Neuronal stem cell (in vitro differentiated cells): ENCODE measurements at regions not wholly inside any gene's neighbourhood (a gene's known extent, or its start where the extent isn't known, plus 50 kb on each side); places are given as distances from the start of the nearest gene placed in this dataset.
A peak's percentile ranks its signal among the peaks of the same experiment; 100 is the strongest.

Experiments used
- DNase-seq: peaks from one replicate; pipeline ENCODE4 v3.0.0-alpha.2; 2013; ENCODE audit warnings: low spot score
- H2AFZ ChIP-seq: one replicate; pipeline ENCODE4 v1.6.1; 2013; ENCODE audit warnings: mild to moderate bottlenecking, low read length, inconsistent platforms
- H2AK5ac ChIP-seq: 2 replicates; pipeline ENCODE4 v1.6.1; 2013; ENCODE audit warnings: low read depth, mild to moderate bottlenecking, inconsistent platforms, low read length, moderate library complexity, mixed read lengths
- H2BK120ac ChIP-seq: 2 replicates; pipeline ENCODE4 v1.6.1; 2013; ENCODE audit warnings: low read depth, mild to moderate bottlenecking, inconsistent platforms, low read length, moderate library complexity, mixed read lengths
- H2BK12ac ChIP-seq: one replicate; pipeline ENCODE4 v1.6.1; 2013; ENCODE audit warnings: low read length, inconsistent platforms
- H2BK15ac ChIP-seq: 2 replicates; pipeline ENCODE4 v1.6.1; 2013; ENCODE audit warnings: mild to moderate bottlenecking, low read length, inconsistent platforms, mixed read lengths
- H2BK5ac ChIP-seq: one replicate; pipeline ENCODE4 v1.6.1; 2013; ENCODE audit warnings: inconsistent platforms, mild to moderate bottlenecking, low read length, moderate library complexity
- H3K14ac ChIP-seq: one replicate; pipeline ENCODE4 v1.6.1; 2013; ENCODE audit warnings: low read length, inconsistent platforms
- H3K18ac ChIP-seq: 2 replicates; pipeline ENCODE4 v1.6.1; 2013; ENCODE audit warnings: low read length, inconsistent platforms
- H3K23ac ChIP-seq: 2 replicates; pipeline ENCODE4 v1.6.1; 2013; ENCODE audit warnings: low read depth, mild to moderate bottlenecking, mixed read lengths, low read length, inconsistent platforms; ENCODE audit not compliant: poor library complexity
- H3K27ac ChIP-seq: replicated peaks from 3 replicates; pipeline ENCODE4 v1.5.1; 2013; ENCODE audit warnings: low read length, inconsistent platforms
- H3K27me3 ChIP-seq, 3 experiments: 2 replicates each; pipeline ENCODE4 v1.6.1; 2013; ENCODE audit warnings: low read length in 3 of 3, mild to moderate bottlenecking in 2 of 3, inconsistent platforms in 1 of 3, low read depth in 1 of 3, mixed read lengths in 1 of 3, moderate library complexity in 1 of 3; ENCODE audit not compliant: control insufficient read depth in 3 of 3, insufficient read depth in 3 of 3
- H3K36me3 ChIP-seq, 2 donors: replicated peaks in 1 of 2; 2 replicates each; pipeline ENCODE4 v1.6.1; 2013; ENCODE audit warnings: low read length in 2 of 2; ENCODE audit not compliant: control insufficient read depth in 2 of 2, insufficient read depth in 2 of 2
- H3K4ac ChIP-seq: 2 replicates; pipeline ENCODE4 v1.6.1; 2013; ENCODE audit warnings: inconsistent platforms, mild to moderate bottlenecking, low read length, moderate library complexity
- H3K4me1 ChIP-seq, 2 donors: 1 replicate in 1 of 2; 2 replicates in 1 of 2; pipeline ENCODE4 v1.6.1; 2013; ENCODE audit warnings: low read length in 2 of 2, low read depth in 1 of 2; ENCODE audit not compliant: control insufficient read depth in 2 of 2, insufficient read depth in 1 of 2
- H3K4me2 ChIP-seq: one replicate; pipeline ENCODE4 v1.6.1; 2013; ENCODE audit warnings: mild to moderate bottlenecking, low read length, inconsistent platforms; ENCODE audit not compliant: insufficient read depth, poor library complexity, severe bottlenecking
- H3K4me3 ChIP-seq, 2 donors: 2 replicates each; pipeline ENCODE4 v1.5.1; 2013; ENCODE audit warnings: low read length in 2 of 2, mild to moderate bottlenecking in 2 of 2, inconsistent platforms in 1 of 2, moderate library complexity in 1 of 2
- H3K79me1 ChIP-seq: one replicate; pipeline ENCODE4 v1.6.1; 2013; ENCODE audit warnings: low read depth, mild to moderate bottlenecking, inconsistent platforms, low read length, moderate library complexity
- H3K9ac ChIP-seq: one replicate; pipeline ENCODE4 v1.6.1; 2013; ENCODE audit warnings: mild to moderate bottlenecking, low read depth, low read length, inconsistent platforms; ENCODE audit not compliant: poor library complexity
- H3K9me3 ChIP-seq, 2 donors: replicated peaks in 1 of 2; 2 replicates each; pipeline versions ENCODE3 to v1.6.1; 2013; ENCODE audit warnings: low read length in 2 of 2, mild to moderate bottlenecking in 2 of 2, inconsistent platforms in 1 of 2, low read depth in 1 of 2, mixed read lengths in 1 of 2, moderate library complexity in 1 of 2; ENCODE audit not compliant: control insufficient read depth in 2 of 2, insufficient read depth in 1 of 2
- H4K8ac ChIP-seq: one replicate; pipeline ENCODE4 v1.6.1; 2013; ENCODE audit warnings: low read depth, mild to moderate bottlenecking, inconsistent platforms, low read length, moderate library complexity
- H4K91ac ChIP-seq: one replicate; pipeline ENCODE4 v1.6.1; 2013; ENCODE audit warnings: low read length, low read depth, mild to moderate bottlenecking, inconsistent platforms; ENCODE audit not compliant: poor library complexity
- WGBS, 2 donors: extraction: QIAGEN DNeasy Blood & Tissue Kit; methylation state at CpG; one replicate each; pipeline ENCODE4 v1.1.7; 2013; ENCODE audit warnings: missing lambda C conversion rate in 2 of 2, mixed read lengths in 1 of 2; ENCODE audit not compliant: insufficient read length in 2 of 2, insufficient replicate concordance in 1 of 2; ENCODE audit errors: extremely low coverage in 2 of 2; 5-methylcytosine and 5-hydroxymethylcytosine counted together

DNA sequence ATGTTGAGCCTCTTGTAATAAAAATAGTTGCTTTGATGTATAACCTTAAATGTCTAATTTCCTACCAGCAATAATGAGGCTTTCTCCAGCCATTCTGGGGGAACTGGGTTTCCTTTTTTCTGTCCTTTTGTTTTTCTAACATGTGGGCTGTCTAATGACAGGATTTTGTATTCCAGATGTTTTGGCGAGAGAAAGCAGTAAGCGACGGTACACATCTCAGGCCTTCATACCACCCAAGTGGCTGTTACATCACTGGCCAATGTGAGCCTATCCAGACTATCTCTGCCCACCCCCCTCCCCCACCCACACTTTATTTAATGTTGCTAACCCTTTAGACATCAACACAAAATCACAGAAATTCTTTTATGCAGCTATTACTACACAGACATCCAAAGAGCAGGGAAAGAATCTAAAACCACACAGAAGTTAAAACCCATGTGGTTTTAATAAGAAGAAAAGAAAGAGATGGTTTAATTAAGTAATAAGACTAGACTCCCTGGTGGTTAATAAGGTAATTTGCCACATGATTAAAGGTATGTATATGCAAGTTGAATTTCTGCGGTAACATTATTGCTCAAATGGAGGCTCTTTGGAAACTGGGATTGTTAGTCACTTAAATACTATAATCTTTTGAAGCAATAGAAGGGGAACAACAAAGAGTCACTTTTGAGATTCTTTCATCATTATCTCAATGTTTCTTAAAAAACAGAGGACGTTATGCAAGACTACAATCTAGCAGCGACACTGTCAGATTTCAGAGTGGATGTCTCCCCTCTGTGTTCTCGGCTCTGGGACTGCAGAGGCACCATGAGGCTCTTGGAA, 365.1 kb downstream of the ENC1 start:
- Histone ChIP-seq H3K18ac (no peak overlapping the region), H3K4me3 (no peak overlapping the region), H2AK5ac (no peak overlapping the region), H4K91ac (no peak overlapping the region), H3K9me3 (peaks cover 0 to 3% of the 10 kb centered on the region in 2 donors), H3K27ac (no peak overlapping the region), H2BK12ac (no peak overlapping the region), H4K8ac (no peak overlapping the region), H3K36me3 (no peaks in the 10 kb centered on the region), H3K23ac (no peak overlapping the region), H2BK5ac (no peak overlapping the region), H3K4me1 (peaks cover 3 to 17% of the 10 kb centered on the region in 2 donors), H3K27me3 (peaks cover 0 to 5% (median 0%) of the 10 kb centered on the region in 3 experiments), H2BK15ac (no peak overlapping the region), H3K4me2 (no peak overlapping the region), H3K9ac (no peak overlapping the region), H3K4ac (no peak overlapping the region), H2BK120ac (no peak overlapping the region), H3K14ac (no peak overlapping the region), H3K79me1 (no peaks in the 10 kb centered on the region), H2AFZ (no peak overlapping the region)
- DNase-seq: no peak
- WGBS, 2 donors: no CpG with 5 or more reads among the region's 7 CpGs

DNA sequence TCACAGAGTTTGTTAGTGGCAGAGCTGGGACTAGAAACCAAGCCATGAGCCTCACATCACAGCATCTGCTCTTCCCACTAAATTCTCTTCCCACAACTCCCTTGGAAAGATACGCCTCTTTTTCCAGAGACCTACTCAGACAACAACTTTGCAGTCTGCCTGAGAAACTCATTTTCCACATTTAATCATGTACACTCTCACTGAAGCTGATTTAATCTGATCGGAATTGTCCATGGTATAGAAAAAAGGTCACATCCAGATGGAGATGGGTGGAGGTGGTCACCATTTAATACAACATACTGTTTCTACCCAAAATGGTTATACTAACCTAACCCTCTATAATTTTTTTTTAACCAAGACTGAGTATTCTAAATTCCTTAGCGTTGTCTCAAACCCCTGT, 366.2 kb downstream of the ENC1 start:
- Histone ChIP-seq H3K4ac (no peak overlapping the region), H3K14ac (no peak overlapping the region), H2AK5ac (no peak overlapping the region), H3K23ac (no peak overlapping the region), H2BK120ac (no peak overlapping the region), H3K9me3 (peaks cover 0 to 3% of the 10 kb centered on the region in 2 donors), H3K27me3 (peaks cover 0 to 10% (median 0%) of the 10 kb centered on the region in 3 experiments), H2BK15ac (no peak overlapping the region), H3K79me1 (no peaks in the 10 kb centered on the region), H3K4me2 (no peak overlapping the region), H3K4me1 (peaks cover 5 to 22% of the 10 kb centered on the region in 2 donors), H3K9ac (no peak overlapping the region), H4K8ac (no peak overlapping the region), H4K91ac (no peak overlapping the region), H3K4me3 (no peak overlapping the region), H3K18ac (no peak overlapping the region), H3K27ac (no peak overlapping the region), H2BK12ac (no peak overlapping the region), H2BK5ac (no peak overlapping the region), H3K36me3 (no peaks in the 10 kb centered on the region), H2AFZ (no peak overlapping the region)
- no peak for DNase-seq
- no CpG with 5 or more reads among the region's 3 CpGs for WGBS, 2 donors

DNA sequence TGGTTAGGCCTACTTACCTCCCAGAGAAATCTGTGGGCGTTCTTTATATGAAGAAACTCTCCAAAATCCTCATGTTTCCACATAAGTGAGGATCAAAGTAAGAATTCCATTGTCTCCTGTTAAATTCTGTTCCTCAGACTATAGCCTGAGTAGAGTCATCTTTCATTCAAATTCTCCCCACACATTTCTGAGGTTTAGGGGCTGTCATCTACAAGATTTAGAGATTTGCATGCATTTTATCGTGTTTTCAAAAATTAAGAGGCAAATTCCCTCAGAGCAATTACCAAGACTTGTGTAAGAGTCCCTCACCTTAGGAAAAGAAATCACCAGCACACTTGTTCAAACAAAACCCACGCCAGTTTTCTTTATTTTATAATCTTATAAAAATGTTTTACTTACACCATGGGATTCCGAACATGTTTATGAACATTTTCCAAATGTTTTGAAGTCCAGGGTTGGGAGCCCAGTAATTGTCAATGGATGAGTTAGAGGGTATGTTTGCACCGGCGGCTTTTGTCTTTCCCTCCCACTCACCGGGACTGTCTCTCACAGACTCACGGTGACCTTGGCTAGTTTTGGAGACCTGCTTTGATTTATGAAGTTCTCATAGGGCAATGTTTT, 367.6 kb downstream of the ENC1 start:
- Histone ChIP-seq H4K8ac (no peak overlapping the region), H3K27ac (no peak overlapping the region), H3K36me3 (no peaks in the 10 kb centered on the region), H3K4ac (no peak overlapping the region), H2BK12ac (no peak overlapping the region), H3K9ac (no peak overlapping the region), H3K23ac (no peak overlapping the region), H2BK120ac (no peak overlapping the region), H3K4me3 (no peak overlapping the region), H2AFZ (no peak overlapping the region), H2BK15ac (no peak overlapping the region), H3K79me1 (no peaks in the 10 kb centered on the region), H4K91ac (no peak overlapping the region), H3K4me2 (no peak overlapping the region), H3K4me1 (peaks cover 5 to 22% of the 10 kb centered on the region in 2 donors), H3K27me3 (peaks cover 0 to 13% (median 0%) of the 10 kb centered on the region in 3 experiments), H3K18ac (no peak overlapping the region), H3K14ac (no peak overlapping the region), H3K9me3 (peaks cover 0 to 3% of the 10 kb centered on the region in 2 donors), H2AK5ac (no peak overlapping the region), H2BK5ac (no peak overlapping the region)
- no peak for DNase-seq
- WGBS, 2 donors: no CpG with 5 or more reads among the region's 8 CpGs

DNA sequence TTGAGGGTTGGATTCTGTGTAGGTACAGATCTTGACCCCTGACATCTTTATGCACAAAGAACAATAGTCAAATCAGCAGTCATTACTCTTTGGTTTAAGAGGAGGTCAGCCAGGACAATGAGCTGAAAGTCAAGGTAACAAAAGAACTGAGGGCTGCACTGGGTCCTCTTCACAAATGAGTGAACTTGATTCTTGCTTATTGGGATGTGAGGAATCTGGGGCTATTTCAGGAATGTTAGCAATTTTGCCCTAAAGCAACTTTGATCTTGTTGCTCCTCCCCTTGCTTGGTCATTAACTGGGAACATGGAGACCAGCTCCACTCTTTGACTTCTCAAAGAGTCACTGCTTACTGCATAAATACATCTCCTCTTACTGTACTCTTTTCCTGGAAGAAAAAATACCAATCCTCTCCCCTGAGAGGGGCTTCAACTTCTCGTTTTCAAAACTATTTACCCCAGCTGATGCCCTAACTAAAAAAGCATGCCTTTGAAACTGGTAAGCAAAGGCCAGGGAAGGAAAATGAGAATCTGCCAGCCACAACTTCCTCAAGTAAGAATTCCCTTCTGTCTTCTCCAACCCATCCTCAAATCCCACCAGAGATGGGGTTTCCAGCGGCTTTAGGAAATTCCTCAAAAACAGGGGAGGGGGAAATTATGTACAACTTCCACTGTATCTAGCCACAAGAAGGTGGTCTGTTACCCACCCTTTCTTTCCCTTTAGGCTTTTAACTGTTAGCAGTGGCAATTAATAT, 368.3 kb downstream of the ENC1 start:
- no peak overlapping the region for H2BK15ac ChIP-seq
- no peak overlapping the region for H3K23ac ChIP-seq
- no CpG with 5 or more reads among the region's 2 CpGs for WGBS, 2 donors
- no peak overlapping the region for H4K8ac ChIP-seq
- no peak overlapping the region for H3K14ac ChIP-seq
- no peak overlapping the region for H3K27ac ChIP-seq
- H2BK120ac ChIP-seq: no peak overlapping the region
- no peak overlapping the region for H3K18ac ChIP-seq
- no peak overlapping the region for H3K4ac ChIP-seq
- H3K4me2 ChIP-seq: no peak overlapping the region
- H3K36me3 ChIP-seq: no peaks in the 10 kb centered on the region
- H3K9ac ChIP-seq: no peak overlapping the region
- peaks cover 0 to 13% (median 0%) of the 10 kb centered on the region in 3 experiments for H3K27me3 ChIP-seq
- H2BK12ac ChIP-seq: no peak overlapping the region
- peaks cover 0 to 3% of the 10 kb centered on the region in 2 donors for H3K9me3 ChIP-seq
- no peak overlapping the region for H4K91ac ChIP-seq
- no peak overlapping the region for H3K4me3 ChIP-seq
- peaks cover 5 to 22% of the 10 kb centered on the region in 2 donors for H3K4me1 ChIP-seq
- H3K79me1 ChIP-seq: no peaks in the 10 kb centered on the region
- no peak overlapping the region for H2AK5ac ChIP-seq
- peak; percentile 26 for DNase-seq
- no peak overlapping the region for H2BK5ac ChIP-seq
- no peak overlapping the region for H2AFZ ChIP-seq
